ENCODE measurements at regions not wholly inside any gene's neighbourhood (a gene's known extent, or its start where the extent isn't known, plus 50 kb on each side); places are given as distances from the start of the nearest gene placed in this dataset.
"Not testable (repeated sequence)": the region's sequence is repeated elsewhere in the genome, so short reads cannot be mapped to it uniquely, and the experiment has no call there.

DNA sequence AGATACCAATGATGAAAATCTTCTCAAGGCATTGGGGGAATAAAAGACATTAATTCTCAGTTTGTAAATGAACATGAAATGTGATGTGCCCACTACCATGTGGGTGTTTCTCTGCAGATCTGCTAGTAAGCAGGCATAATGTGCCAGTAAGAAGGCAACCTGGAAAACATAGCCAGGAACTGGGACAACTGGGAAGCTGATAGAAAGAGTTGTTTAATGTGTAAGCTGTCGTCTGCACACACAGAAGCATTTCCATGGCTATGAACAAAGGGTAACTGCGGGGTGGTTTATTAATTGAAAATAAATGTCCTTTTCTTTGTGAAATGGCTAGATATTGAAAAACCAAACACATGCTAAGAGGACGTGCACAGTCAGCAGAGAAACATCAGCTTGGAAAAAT, 52.0 kb downstream of the ZC3H11B start:
- DNase-seq, result no peak

DNA sequence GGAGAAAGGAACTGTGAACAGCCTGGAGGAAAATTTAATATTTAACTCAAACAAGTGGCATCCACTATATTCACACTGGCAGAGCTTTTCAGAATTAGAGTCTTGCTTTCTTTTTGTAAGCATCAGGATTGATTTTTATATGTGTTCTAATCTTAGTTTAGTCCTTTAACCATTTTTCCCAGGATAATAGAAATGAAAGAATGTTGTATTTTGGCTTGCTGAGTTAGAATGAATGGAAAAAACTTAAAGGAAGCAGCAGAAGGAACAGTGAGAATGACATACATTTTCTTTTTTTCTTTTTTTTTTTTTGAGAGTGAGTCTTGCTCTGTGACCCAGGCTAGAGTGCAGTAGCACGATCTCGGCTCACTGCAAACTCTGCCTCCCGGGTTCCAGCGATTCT, 53.0 kb downstream of the ZC3H11B start:
- no peak for DNase-seq

DNA sequence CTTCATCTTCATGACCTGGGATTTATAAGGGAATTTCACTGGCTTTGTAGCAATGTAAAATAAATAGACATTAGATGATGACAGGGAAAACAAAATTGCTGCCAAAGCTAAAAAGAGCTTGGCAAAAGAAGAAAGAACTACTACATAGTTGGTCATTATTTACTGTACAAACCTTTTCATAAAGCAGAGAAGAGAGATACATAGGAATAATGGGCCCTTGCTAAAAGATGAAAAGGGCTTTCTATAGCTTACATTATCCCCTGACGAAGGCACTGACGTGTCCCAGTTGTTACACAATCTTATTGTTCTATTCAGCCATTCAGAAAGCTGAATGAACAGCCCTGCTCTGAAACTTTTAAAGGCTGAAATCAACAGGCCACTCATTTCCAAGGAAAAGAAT, 57.1 kb downstream of the ZC3H11B start:
- peak; percentile 59 to 82 for DNase-seq

DNA sequence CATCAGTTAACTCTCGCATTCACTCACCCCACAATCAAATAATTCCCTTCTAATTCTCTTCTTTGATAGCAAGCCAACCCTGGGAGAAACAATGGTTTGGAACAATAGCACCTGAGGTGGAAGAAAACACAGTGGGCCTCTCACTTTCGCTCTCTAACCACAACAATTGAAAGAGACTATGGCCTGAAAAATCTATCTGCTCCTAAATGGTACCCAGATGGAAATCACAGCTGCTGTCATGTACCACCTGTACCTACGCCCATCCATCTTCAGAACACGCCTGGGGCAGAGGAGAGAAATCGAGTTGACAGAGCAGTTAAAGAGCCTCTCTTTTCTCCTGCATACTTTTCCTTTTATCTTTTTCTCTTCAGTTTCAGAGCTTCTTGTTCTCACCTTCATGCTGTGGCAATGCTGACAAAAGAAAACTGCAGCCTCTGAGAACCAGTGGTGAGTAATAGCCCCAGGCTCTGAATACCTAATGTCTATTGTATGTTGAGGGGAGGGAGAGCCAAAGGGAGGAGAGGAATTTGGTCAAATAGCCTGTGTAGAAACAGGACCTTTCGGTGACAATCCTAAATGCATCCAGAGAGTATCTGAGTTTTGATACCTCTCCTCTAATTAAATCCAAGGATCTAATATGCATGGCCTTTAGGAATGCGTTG, 57.7 kb downstream of the ZC3H11B start:
- peak; percentile 54 to 62 for DNase-seq

DNA sequence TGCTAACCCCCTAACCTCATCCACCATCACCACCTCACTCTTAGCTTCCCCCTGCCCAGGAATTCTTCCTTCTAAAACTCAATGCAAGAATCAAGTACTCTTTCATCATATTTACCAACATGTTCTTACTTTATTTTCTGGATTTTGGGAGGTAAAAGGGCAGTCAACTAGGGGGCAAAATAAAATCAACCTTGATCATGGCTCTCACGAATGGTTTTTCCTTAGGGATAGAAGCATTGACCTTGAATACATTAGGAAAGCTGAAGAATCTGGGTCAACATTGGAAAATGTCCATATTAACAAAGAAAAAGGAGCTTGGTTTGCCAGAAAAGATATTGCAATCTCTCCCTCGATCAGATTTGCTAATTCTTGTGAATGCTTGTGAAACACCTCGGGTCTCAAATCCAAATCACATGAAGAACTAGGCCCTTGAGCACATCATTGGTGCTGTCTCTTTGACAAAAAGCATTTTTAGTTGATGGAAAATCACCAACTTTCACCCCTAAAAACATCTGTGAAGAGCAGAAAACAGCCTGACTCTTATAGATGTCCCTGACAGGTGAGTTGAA, 58.9 kb downstream of the ZC3H11B start:
- DNase-seq, result no peak

DNA sequence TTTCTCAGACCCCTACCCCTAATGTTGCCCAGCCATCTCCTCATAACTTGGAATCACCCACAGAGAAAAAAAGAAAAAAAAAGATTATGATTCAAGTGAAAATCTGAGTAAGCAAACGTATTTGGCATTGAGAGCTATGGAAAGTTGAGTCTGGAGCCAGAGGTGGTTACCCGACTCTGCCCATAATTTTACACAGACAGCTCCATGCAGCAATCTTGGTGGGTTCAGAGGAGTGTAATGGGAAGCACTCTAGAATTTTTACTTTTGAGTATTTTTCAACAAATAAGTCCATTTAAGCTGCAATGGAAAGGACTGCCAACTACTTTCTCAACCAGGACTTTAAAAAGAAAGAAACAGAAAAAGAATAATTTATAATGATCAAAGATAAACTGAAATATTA, 62.7 kb downstream of the ZC3H11B start:
- no peak for DNase-seq

DNA sequence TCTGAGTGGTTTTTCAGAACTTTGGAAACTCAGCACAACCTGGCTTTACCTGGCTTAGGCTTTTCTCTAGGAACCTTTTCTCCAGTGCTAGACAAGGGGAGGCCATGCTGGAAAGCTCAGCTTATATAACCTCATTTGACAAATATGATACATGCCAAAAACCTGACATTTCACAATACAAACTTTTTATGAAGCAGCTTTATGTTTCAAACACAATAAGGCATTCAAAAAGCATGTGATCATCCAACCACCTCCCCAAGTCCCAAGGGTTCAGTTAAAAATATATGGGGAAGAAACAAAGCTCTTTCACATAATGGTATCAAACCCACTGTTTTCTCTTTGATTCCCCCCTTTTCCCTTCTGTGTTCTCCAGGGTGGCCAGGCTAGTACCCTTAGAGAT, 63.7 kb downstream of the ZC3H11B start:
- no peak for DNase-seq

DNA sequence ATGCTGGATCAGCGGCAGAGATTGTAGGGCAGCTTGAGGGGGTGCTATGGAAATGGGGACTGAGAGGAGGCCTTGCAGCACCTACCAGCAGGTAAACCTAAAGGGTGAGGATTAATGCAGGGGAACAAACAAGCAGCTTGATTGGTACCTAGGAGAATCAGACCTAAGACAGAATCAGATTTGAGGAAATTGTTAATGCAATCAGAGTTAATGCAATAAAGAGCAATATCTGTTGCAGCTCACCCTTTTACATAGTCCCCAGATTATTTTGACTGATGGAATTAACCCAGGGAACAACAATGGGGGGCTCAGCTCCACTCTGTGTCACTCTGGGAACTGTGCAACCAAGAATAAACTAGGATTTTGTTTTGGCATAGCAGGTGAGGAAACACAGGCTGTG, 64.5 kb downstream of the ZC3H11B start:
- no peak for DNase-seq

DNA sequence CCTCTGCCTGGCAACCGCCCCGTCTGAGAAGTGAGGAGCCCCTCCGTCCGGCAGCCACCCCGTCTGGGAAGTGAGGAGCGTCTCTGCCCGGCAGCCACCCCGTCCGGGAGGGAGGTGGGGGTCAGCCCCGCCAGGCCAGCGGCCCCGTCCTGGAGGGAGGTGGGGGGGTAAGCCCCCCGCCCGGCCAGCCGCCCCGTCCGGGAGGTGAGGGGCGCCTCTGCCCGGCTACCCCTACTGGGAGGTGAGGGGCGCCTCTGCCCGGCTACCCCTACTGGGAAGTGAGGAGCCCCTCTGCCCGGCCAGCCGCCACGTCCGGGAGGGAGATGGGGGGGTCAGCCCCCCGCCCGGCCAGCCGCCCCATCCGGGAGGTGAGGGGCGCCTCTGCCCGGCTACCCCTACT, 67.1 kb downstream of the ZC3H11B start:
- not testable (repeated sequence) for DNase-seq

DNA sequence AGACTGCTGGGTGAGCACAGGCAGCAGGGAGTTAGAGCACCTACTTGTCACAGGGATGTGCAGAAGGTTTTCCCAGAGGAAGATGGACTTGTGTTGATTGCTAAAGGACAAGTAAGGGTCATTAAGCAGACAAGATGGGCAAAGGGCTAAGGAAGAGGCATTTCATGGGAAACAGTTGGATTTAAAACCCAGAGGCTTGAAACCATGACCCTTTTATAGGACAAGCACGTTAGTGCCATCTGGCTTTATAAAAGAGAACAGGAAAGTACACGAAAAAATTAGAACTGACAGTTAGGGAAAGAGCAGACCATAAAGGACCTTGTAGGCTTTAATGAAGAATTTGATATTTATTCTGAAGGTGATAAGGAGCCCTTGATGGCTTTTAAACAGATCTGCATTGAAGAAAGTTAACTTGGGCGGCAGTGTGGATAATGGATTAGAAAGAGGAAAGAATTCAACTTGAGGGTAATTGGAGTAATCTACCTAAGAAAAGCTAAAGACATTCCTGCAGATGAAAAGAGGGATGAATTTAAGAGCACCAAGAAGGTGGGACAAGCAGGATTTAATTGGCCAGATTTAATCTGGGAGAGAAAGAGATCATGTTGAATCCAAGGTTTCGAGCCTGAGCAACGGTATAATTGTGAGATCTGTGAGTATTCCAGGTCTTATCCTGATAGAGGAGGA, 68.6 kb downstream of the ZC3H11B start:
- DNase-seq, result no peak

DNA sequence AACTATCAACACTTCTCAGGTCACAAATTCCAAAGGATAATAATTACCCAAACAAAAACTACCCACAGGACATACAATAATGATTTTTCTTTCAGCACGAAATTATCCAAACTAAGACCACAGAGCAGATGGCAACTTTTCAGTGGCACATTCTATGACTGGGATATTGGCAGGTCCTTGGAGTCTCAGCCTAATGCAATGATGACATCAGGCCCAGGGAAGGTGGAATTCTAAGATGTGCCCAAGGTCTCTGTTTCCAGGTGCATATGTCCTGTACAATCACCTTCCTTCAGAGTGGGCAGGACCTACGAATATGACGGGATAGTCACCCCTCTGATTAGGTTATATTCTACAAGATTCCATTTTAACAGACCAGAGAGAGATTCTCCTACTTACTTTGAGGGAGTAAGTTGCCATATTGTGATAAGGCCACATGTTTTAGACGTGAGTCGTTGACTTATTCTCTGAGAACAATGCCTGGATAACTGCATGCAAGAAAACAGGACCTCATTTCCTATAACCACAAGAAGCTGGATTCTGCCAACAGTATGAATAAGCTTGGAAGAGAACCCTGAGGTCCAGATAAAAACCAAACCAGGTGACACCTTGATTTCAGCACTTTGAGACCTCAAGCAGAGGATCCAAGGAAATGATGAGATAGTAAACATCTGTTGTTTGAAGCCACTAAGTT, 69.9 kb downstream of the ZC3H11B start:
- no peak for DNase-seq

DNA sequence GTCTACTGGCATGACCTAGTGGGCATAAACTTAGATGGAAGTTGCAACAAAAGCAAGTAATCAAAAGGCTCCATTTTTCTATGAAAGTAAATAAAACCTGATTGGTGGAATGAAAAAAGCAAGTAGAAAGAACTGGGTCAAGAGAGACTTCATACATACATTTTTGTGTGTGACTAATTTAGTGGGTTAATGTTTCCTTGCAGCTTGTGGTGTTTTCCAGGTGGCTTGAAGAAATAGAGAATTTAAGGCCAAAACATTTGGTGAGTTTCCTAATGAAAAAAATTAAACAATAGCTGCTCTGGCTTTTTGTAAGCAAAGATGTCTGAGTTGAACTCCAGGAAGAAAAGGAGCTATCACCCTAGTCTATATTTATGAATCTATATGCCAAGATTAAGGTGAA, 71.0 kb downstream of the ZC3H11B start:
- DNase-seq, result no peak

DNA sequence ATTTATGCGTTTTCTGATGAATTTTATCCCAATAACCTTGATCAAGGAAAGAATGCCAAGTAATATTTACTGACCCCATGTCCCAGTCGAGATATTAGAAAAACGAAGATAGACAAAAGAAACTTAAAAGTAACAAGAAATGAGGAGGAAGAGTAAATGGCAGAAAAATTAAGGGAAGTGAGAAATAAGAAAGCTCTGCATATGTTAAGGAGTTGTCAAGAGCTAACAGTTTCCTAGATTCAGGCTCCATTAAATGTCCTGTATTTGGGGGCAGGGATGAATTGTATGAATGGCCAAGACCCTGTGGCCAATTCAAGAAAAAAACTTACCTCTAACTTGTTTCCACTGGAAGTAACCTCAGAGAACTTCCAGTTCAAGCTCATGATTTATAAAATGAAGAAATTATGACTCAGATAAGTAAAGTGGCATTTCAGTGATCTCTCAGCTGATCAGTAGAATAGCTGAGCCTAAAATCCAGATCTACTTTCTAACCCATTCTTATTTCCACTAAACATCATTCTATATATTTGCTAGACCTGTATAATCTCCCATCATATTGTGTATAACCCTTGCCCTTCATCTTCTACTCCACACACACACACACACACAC, 73.2 kb downstream of the ZC3H11B start:
- no peak for DNase-seq

DNA sequence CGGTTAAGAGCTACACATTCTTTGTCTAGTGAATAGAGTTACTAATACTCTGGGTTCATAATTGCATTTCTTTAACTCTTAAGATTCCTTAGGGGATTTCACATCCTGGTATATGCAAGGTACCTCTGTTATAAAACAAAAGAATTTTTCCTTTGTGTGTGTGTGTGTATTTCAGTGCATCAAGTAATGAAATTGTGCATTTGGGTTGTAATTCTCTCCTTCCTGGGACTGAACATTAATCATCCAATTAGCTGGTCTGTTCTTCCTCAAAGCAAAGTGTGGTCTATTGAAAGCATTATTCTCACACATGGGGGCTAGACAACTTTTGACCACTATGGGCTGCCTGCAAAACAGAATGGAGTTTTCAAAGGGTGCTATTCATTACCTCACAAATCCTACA, 74.0 kb downstream of the ZC3H11B start:
- no peak for DNase-seq

DNA sequence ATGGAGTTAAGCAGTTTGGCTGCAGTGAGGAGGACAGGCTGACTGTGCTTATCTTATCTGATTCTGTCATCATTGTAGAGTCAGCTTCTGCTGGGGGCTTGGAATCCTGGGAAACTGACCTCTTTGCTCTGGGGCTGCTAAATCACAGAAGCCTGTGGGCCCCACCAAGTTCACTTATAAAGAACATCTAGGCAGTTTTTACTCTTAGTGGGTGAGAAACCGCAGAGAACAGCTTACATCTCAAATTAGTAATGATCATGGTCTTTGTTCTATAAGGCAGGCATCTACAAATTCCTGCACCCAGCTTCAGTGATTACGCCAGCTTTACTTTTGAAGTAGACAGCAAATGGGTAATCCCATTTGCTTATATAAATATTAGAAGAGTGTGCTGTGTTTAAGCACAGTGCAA, 75.7 kb downstream of the ZC3H11B start:
- DNase-seq, result no peak

DNA sequence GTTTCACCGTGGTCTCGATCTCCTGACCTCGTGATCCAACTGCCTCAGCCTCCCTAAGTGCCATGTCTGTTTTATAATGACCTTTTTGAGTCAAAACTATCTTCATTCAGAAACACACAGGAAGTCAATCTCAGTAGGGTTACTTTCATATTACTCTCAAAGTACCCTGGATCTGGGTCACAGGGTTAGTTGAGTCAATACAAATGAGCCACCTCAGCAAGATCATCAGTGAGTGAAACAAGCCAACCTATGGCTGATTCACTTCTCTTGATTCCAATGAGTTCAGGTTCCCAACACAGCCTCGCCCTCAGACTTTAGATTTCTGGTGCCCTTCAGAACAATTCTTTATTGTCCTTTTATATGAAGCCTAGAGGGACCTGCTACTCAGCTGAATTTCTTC, 76.9 kb downstream of the ZC3H11B start:
- DNase-seq, result no peak

DNA sequence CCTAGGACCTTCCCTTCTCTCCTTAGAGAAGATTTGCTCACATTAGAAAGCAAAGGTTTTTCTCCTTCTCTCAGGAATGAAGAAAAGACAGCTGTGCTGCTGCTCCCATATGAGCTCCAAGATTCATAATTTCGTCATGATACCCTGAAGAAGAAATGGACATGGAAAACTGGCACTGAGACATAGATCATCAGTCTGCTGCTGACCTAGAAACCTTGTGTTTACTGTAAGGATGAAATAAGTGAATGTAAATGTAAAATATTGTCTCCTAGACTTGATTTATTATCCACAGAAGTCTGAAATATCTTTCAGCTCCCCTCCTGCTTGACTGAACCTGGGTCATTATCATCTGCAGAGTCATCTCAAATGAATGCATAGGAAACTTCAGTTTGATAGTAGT, 77.9 kb downstream of the ZC3H11B start:
- no peak for DNase-seq

DNA sequence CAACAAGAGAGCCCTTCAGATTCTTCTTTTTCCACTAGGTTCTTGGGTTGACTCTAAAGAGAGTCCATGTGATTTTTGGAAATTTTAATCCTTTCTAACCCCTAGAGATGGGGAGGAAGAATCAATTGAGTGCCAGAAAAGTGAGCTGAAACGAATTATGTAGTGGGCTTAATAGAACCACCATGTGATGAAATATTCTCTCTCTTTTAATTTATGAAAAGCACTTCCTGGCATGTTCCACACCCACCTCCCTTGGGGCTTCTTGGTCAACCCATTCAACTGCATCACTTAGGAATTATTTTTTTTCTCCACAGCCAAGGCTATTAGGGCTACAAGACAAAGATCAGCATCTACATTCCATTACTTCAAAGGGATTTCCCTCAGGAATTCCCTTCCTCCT, 79.6 kb downstream of the ZC3H11B start:
- no peak for DNase-seq

DNA sequence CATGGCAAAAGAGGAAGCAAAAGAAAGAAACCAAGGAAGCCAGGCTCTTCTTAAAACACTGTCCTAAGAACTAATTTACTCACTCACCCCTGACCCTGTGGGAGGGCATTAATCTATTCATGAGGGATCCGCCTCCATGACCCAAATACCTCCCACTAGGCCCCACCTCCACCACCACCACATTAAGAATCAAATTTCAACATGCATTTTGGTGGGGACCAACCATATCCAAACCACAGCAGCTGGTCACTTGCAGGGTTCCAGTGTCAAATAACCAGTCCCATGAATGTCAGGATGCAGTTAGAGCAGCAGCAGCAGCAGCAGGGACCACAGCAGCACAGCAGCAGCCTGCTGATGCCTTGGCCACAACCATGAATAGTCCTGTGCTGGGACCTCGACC, 83.8 kb downstream of the ZC3H11B start:
- no peak for DNase-seq

DNA sequence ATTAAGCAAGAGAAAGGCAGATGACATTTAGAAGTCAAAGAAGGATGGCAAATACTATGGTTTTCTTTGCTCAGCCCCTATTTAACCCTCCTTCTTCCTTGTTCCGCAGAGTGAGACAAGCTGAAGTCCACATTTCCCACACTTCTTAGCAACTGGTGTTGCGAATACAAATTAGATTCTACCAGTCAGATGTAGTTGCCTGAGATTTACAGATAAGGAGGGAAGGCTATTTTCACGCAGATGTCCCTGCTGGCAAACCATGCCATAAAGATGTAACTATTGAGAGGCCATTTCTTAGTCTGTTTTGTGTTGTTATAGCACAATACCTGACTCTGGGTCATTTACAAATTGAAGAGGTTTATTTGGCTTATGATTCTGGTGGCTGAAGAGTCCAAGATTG, 84.3 kb downstream of the ZC3H11B start:
- DNase-seq, result no peak

DNA sequence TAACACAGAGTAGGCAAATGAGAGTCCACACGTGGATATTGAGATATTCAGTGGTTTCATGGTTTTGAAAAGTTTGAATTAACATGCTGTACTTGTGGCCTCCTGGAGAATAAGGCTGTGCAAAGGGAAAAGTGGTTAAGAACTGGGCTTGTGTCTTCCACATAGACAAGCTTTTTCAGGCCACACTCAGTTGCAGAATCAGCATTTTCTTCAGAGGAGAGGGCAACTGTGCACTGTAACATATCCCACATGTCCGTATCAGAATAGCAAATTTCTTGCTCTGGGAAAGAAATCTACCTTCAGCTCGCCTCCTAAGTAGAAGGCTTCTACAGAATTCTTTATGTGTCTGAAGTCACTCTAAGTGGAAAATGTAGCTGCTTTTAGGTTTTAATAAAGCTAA, 84.9 kb downstream of the ZC3H11B start:
- no peak for DNase-seq

DNA sequence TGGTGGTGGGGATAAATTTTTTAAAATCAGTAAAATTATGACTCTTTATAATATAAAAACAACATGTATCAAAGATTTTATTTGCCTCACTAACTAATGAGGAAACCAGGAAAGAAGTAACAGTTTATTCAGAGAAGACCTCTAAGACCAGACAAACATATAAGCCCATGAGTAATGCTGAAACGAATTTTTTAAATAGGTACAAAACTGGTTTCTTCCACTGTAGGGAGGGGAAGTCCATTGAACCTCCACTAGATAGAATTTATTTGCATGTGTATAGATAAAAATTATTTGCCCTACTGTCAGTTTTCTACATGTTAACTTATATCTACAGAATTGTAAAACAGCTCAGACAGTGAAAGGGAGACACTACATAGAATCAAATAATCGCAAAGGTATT, 86.8 kb downstream of the ZC3H11B start:
- no peak for DNase-seq

DNA sequence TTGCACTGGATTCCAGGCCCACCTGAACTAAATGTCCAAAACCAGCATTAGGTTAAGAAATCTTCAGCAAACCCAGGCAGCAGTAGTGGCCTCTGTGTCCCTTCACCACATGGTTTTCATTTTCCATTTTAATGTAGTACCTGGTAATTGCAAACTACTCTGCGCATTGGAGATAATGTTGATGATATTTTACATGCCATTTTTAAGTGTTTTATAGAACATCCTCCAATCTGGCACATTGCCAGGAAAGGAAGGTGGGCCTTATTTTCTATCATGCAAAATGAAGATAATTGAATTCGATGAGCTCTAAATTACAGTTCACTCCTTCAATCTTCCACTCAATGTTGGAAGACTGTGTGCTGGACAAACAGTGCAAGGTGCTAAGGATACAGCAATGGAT, 89.5 kb downstream of the ZC3H11B start:
- DNase-seq, result no peak

DNA sequence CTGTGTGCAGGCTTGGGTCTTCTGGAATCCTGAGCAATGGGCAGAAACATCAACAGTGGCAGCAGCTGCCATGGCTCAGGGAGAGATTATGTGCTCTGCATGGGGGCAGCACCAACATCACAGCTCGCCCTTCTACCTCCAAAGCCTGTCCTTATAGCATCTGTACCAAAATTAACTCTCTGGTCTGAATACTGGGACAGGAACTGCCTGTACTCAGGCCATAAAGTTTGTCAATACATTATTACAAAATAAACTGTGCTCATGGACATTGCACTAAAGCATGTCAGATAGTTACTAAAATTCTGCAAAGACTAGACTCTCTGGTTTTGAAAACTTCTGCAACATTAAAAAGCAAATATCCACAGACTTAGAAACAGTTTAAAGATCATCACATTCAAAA, 91.6 kb downstream of the ZC3H11B start:
- DNase-seq, result no peak

Measured in NCI-H1930 (cell line).